Stimulated activated memory B cell treated with anti-CD40 and anti-IgM and Interleukin-4, amounts not matched to agents 10 μg/mL and 1 μg/mL and 100 μg/mL, for 72 hours (primary cell): ENCODE measurements at regions not wholly inside any gene's neighbourhood (a gene's known extent, or its start where the extent isn't known, plus 50 kb on each side); places are given as distances from the start of the nearest gene placed in this dataset.

Experiments
- ATAC-seq: fragments of 150-1000 bp; cut with Tn5 transposase; 2 replicates; pipeline ENCODE4 v1.10.0; 2021
- H3K27ac Mint-ChIP-seq: one replicate; pipeline ENCODE4 v1.8.0; 2022; ENCODE audit warnings: mild to moderate bottlenecking, mixed read lengths
- H3K27me3 Mint-ChIP-seq: one replicate; pipeline ENCODE4 v1.8.0; 2022; ENCODE audit warnings: mixed read lengths
- H3K36me3 Mint-ChIP-seq: one replicate; pipeline ENCODE4 v1.8.0; 2022; ENCODE audit warnings: mixed read lengths
- H3K4me1 Mint-ChIP-seq: one replicate; pipeline ENCODE4 v1.8.0; 2022; ENCODE audit warnings: mixed read lengths
- H3K4me3 Mint-ChIP-seq: one replicate; pipeline ENCODE4 v1.8.0; 2022; ENCODE audit warnings: mild to moderate bottlenecking, moderate library complexity, mixed read lengths
- H3K9me3 Mint-ChIP-seq: one replicate; pipeline ENCODE4 v1.8.0; 2022; ENCODE audit warnings: mixed read lengths

GRCh38 chr15:81481346-81481745 lies 107.3 kb upstream of the TMC3 start:
- Mint-ChIP-seq H3K4me3 (no peak overlapping the region), H3K4me1 (peaks cover 4% of the 10 kb centered on the region), H3K27me3 (no peaks in the 10 kb centered on the region), H3K9me3 (no peaks in the 10 kb centered on the region), H3K36me3 (no peaks in the 10 kb centered on the region), H3K27ac (no peak overlapping the region)
- ATAC-seq, result no peak

GRCh38 chr15:81480645-81481053 lies 106.6 kb upstream of the TMC3 start:
- H3K4me3 Mint-ChIP-seq, result peak overlapping the region; percentile 29
- H3K27me3 Mint-ChIP-seq, result no peaks in the 10 kb centered on the region
- peaks cover 4% of the 10 kb centered on the region for H3K4me1 Mint-ChIP-seq
- H3K9me3 Mint-ChIP-seq, result no peaks in the 10 kb centered on the region
- ATAC-seq, result no peak
- H3K36me3 Mint-ChIP-seq, result no peaks in the 10 kb centered on the region
- H3K27ac Mint-ChIP-seq, result no peak overlapping the region

GRCh38 chr15:81478354-81478753 lies 104.3 kb upstream of the TMC3 start:
- H3K27ac Mint-ChIP-seq, result no peak overlapping the region
- no peaks in the 10 kb centered on the region for H3K9me3 Mint-ChIP-seq
- no peak for ATAC-seq
- H3K4me3 Mint-ChIP-seq, result no peak overlapping the region
- peaks cover under 1% of the 10 kb centered on the region for H3K27me3 Mint-ChIP-seq
- no peaks in the 10 kb centered on the region for H3K36me3 Mint-ChIP-seq
- peaks cover 4% of the 10 kb centered on the region for H3K4me1 Mint-ChIP-seq

- H3K4me1 Mint-ChIP-seq, result peaks cover 4% of the 10 kb centered on the region
- no peaks in the 10 kb centered on the region for H3K9me3 Mint-ChIP-seq
- no peak for ATAC-seq
- H3K27ac Mint-ChIP-seq, result no peak overlapping the region
- no peak overlapping the region for H3K4me3 Mint-ChIP-seq
- peaks cover 24% of the 10 kb centered on the region for H3K27me3 Mint-ChIP-seq
- H3K36me3 Mint-ChIP-seq, result no peaks in the 10 kb centered on the region
Measured at GRCh38 chr15:81475926-81476325, 101.9 kb upstream of the TMC3 start.

- no peak overlapping the region for H3K27ac Mint-ChIP-seq
- no peak overlapping the region for H3K4me3 Mint-ChIP-seq
- no peak for ATAC-seq
- peaks cover 27% of the 10 kb centered on the region for H3K27me3 Mint-ChIP-seq
- no peaks in the 10 kb centered on the region for H3K36me3 Mint-ChIP-seq
- H3K4me1 Mint-ChIP-seq, result no peaks in the 10 kb centered on the region
- no peaks in the 10 kb centered on the region for H3K9me3 Mint-ChIP-seq
Measured at GRCh38 chr15:81475471-81475870, 101.5 kb upstream of the TMC3 start.

- no peak overlapping the region for H3K27ac Mint-ChIP-seq
- no peaks in the 10 kb centered on the region for H3K36me3 Mint-ChIP-seq
- no peak for ATAC-seq
- peaks cover 42% of the 10 kb centered on the region for H3K27me3 Mint-ChIP-seq
- no peaks in the 10 kb centered on the region for H3K9me3 Mint-ChIP-seq
- no peak overlapping the region for H3K4me3 Mint-ChIP-seq
- H3K4me1 Mint-ChIP-seq, result no peaks in the 10 kb centered on the region
Measured at GRCh38 chr15:81473946-81474345, 99.9 kb upstream of the TMC3 start.

GRCh38 chr15:81473177-81473576 lies 99.2 kb upstream of the TMC3 start:
- no peak overlapping the region for H3K4me3 Mint-ChIP-seq
- H3K9me3 Mint-ChIP-seq, result no peaks in the 10 kb centered on the region
- H3K4me1 Mint-ChIP-seq, result no peaks in the 10 kb centered on the region
- ATAC-seq, result no peak
- no peak overlapping the region for H3K27ac Mint-ChIP-seq
- H3K27me3 Mint-ChIP-seq, result peaks cover 50% of the 10 kb centered on the region
- no peaks in the 10 kb centered on the region for H3K36me3 Mint-ChIP-seq

GRCh38 chr15:81471151-81471550 lies 97.1 kb upstream of the TMC3 start:
- Mint-ChIP-seq H3K4me3 (no peak overlapping the region), H3K4me1 (no peaks in the 10 kb centered on the region), H3K27ac (no peak overlapping the region), H3K27me3 (peaks cover 62% of the 10 kb centered on the region), H3K36me3 (no peaks in the 10 kb centered on the region), H3K9me3 (no peaks in the 10 kb centered on the region)
- no peak for ATAC-seq

- peaks cover 10% of the 10 kb centered on the region for H3K9me3 Mint-ChIP-seq
- ATAC-seq, result no peak
- H3K4me3 Mint-ChIP-seq, result no peak overlapping the region
- H3K27ac Mint-ChIP-seq, result no peak overlapping the region
- H3K4me1 Mint-ChIP-seq, result no peaks in the 10 kb centered on the region
- peaks cover 71% of the 10 kb centered on the region for H3K27me3 Mint-ChIP-seq
- H3K36me3 Mint-ChIP-seq, result peaks cover 6% of the 10 kb centered on the region
Measured at GRCh38 chr15:81469154-81469553, 95.1 kb upstream of the TMC3 start.

GRCh38 chr15:81466741-81467140 lies 92.7 kb upstream of the TMC3 start:
- no peaks in the 10 kb centered on the region for H3K4me1 Mint-ChIP-seq
- no peak overlapping the region for H3K27ac Mint-ChIP-seq
- H3K9me3 Mint-ChIP-seq, result peaks cover 20% of the 10 kb centered on the region
- no peak for ATAC-seq
- H3K36me3 Mint-ChIP-seq, result peaks cover 21% of the 10 kb centered on the region
- no peak overlapping the region for H3K4me3 Mint-ChIP-seq
- H3K27me3 Mint-ChIP-seq, result peaks cover 73% of the 10 kb centered on the region

- Mint-ChIP-seq H3K27ac (no peak overlapping the region), H3K4me3 (no peak overlapping the region), H3K36me3 (no peaks in the 10 kb centered on the region), H3K9me3 (peaks cover 6% of the 10 kb centered on the region), H3K27me3 (peaks cover 15% of the 10 kb centered on the region), H3K4me1 (peaks cover 7% of the 10 kb centered on the region)
- no peak for ATAC-seq
Measured at GRCh38 chr15:81454024-81454423, 80.0 kb upstream of the TMC3 start.

GRCh38 chr15:81450721-81451120 lies 76.7 kb upstream of the TMC3 start:
- no peaks in the 10 kb centered on the region for H3K36me3 Mint-ChIP-seq
- ATAC-seq, result no peak
- no peaks in the 10 kb centered on the region for H3K4me1 Mint-ChIP-seq
- no peak overlapping the region for H3K4me3 Mint-ChIP-seq
- H3K27me3 Mint-ChIP-seq, result no peaks in the 10 kb centered on the region
- H3K27ac Mint-ChIP-seq, result no peak overlapping the region
- peaks cover 3% of the 10 kb centered on the region for H3K9me3 Mint-ChIP-seq

GRCh38 chr15:81449836-81450474 lies 75.9 kb upstream of the TMC3 start:
- H3K9me3 Mint-ChIP-seq, result peaks cover 3% of the 10 kb centered on the region
- no peak overlapping the region for H3K27ac Mint-ChIP-seq
- no peaks in the 10 kb centered on the region for H3K4me1 Mint-ChIP-seq
- no peaks in the 10 kb centered on the region for H3K27me3 Mint-ChIP-seq
- no peaks in the 10 kb centered on the region for H3K36me3 Mint-ChIP-seq
- no peak for ATAC-seq
- H3K4me3 Mint-ChIP-seq, result no peak overlapping the region

- Mint-ChIP-seq H3K4me3 (no peak overlapping the region), H3K9me3 (peaks cover 6% of the 10 kb centered on the region), H3K27me3 (peaks cover 29% of the 10 kb centered on the region), H3K27ac (no peak overlapping the region), H3K36me3 (no peaks in the 10 kb centered on the region), H3K4me1 (no peaks in the 10 kb centered on the region)
- ATAC-seq, result no peak
Measured at GRCh38 chr15:81443040-81443820, 69.2 kb upstream of the TMC3 start.

GRCh38 chr15:81442454-81442853 lies 68.4 kb upstream of the TMC3 start:
- Mint-ChIP-seq H3K4me1 (no peaks in the 10 kb centered on the region), H3K27me3 (peaks cover 32% of the 10 kb centered on the region), H3K9me3 (peaks cover 6% of the 10 kb centered on the region), H3K4me3 (no peak overlapping the region), H3K27ac (no peak overlapping the region), H3K36me3 (no peaks in the 10 kb centered on the region)
- ATAC-seq, result no peak

GRCh38 chr15:81434851-81435250 lies 60.8 kb upstream of the TMC3 start:
- no peak overlapping the region for H3K4me3 Mint-ChIP-seq
- no peak for ATAC-seq
- H3K9me3 Mint-ChIP-seq, result peaks cover 4% of the 10 kb centered on the region
- peaks cover 39% of the 10 kb centered on the region for H3K27me3 Mint-ChIP-seq
- no peaks in the 10 kb centered on the region for H3K4me1 Mint-ChIP-seq
- no peaks in the 10 kb centered on the region for H3K36me3 Mint-ChIP-seq
- H3K27ac Mint-ChIP-seq, result no peak overlapping the region
